ENCODE measurements at regions not wholly inside any gene's neighbourhood (a gene's known extent, or its start where the extent isn't known, plus 50 kb on each side); places are given as distances from the start of the nearest gene placed in this dataset.
"Not testable (repeated sequence)": the region's sequence is repeated elsewhere in the genome, so short reads cannot be mapped to it uniquely, and the experiment has no call there.

DNA sequence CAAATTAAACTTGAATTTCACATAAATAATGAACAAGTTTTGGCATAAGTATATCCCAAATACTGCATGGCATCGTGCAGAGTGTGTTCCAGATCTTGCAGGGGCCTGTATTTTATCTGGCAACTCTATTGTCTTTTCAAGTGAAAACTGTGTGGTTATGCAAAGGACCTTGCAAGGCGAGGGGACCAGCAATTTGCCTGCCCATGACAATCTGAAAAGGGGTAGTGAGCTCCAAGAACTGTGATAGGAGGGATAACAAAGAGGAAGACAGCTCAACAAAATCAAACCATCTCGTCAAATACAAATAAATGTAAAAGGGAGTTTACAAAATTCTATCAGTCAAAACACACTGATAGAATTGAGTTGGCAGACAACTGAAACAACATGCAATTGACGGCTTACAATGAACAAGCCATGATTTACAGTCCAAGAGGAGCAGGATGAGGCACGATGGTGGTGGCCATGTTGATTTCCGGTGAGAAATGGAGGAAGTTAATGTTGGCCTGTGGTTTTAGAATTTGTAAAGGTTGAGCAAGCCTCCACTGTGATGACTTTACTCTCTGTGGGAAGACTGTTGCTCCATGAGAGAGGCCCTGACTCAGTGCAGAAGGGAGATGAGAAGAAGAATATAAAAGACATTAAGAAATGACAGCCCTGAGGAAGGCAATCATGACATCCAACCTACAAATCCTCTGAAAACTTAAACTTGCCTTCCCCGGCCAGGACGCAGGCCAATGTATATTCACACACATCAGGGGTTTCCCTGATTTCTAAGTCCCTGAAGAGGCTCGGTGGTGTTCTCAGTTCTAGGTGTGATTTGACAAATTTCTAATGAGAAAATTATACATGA is 132.2 kb downstream of the ADSS2 start:
- peaks cover 11% of the 10 kb centered on the region for H3K4me1 ChIP-seq (ENCODE audit: insufficient read depth, low read length)
- no peak overlapping the region for H3K9ac ChIP-seq (ENCODE audit: low read depth, low read length)
- no peaks in the 10 kb centered on the region for H3K36me3 ChIP-seq (ENCODE audit: insufficient read depth, low read length)
- H3K9me3 ChIP-seq (ENCODE audit: control insufficient read depth, insufficient read depth, low read length) = peaks cover 6% of the 10 kb centered on the region; the same call in 1 of the 2 replicates

- H3K36me3 ChIP-seq (ENCODE audit: insufficient read depth, low read length) = no peaks in the 10 kb centered on the region
- H3K9ac ChIP-seq (ENCODE audit: low read depth, low read length) = no peak overlapping the region
- peaks cover 11% of the 10 kb centered on the region for H3K4me1 ChIP-seq (ENCODE audit: insufficient read depth, low read length)
- H3K9me3 ChIP-seq (ENCODE audit: control insufficient read depth, insufficient read depth, low read length) = peaks cover 6% of the 10 kb centered on the region; the same call in 1 of the 2 replicates
These were observed 129.5 kb downstream of the ADSS2 start for GRCh38 chr1:244322181-244322580.

DNA sequence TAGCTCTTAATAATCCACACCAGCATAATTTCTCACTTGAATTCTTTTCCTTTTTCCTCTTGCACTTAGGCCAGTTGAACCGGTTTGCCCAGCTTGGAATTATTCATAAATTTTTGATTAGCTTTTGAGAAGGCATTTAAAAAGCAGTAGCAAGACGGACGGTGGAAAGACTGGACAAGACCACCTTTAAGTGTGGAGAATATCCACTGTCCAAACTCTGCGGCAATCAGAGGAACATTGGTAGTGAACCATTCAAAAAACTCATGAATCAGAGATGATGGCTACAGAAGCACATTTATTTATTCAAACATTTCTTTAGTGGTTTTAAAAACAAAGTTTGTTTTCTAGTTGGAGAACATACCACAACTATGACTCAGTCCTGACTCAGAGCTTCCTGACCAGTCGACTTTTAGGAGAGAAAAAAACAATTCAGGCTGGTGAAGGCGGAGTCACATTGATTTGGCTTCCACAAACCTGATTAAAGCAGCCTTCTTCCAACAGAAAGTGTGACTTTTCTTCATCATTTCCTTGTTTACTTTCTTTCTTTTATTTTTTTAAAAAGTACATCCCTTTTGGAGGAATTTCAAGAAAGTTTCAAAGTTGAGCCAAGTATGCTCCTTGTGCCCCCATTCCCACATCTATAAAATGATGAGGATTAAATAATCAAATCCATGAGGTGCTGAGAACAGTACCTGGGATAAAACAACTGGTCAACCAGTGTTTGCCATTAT is 128.8 kb downstream of the ADSS2 start:
- no peaks in the 10 kb centered on the region for H3K36me3 ChIP-seq (ENCODE audit: insufficient read depth, low read length)
- H3K4me1 ChIP-seq (ENCODE audit: insufficient read depth, low read length) = peaks cover 11% of the 10 kb centered on the region
- no peak overlapping the region for H3K9ac ChIP-seq (ENCODE audit: low read depth, low read length)
- H3K9me3 ChIP-seq (ENCODE audit: control insufficient read depth, insufficient read depth, low read length) = peaks cover 12% of the 10 kb centered on the region

GRCh38 chr1:244324176-244324883 is 127.4 kb downstream of the ADSS2 start:
- H3K9ac ChIP-seq (ENCODE audit: low read depth, low read length) = no peak overlapping the region
- H3K9me3 ChIP-seq (ENCODE audit: control insufficient read depth, insufficient read depth, low read length) = peaks cover 19% of the 10 kb centered on the region
- no peaks in the 10 kb centered on the region for H3K36me3 ChIP-seq (ENCODE audit: insufficient read depth, low read length)
- peaks cover 11% of the 10 kb centered on the region for H3K4me1 ChIP-seq (ENCODE audit: insufficient read depth, low read length)

GRCh38 chr1:244325056-244325758 is 126.5 kb downstream of the ADSS2 start:
- Histone ChIP-seq H3K4me1 (ENCODE audit: insufficient read depth, low read length) (peaks cover 12% of the 10 kb centered on the region), H3K36me3 (ENCODE audit: insufficient read depth, low read length) (no peaks in the 10 kb centered on the region), H3K9ac (ENCODE audit: low read depth, low read length) (no peak overlapping the region), H3K9me3 (ENCODE audit: control insufficient read depth, insufficient read depth, low read length) (peaks cover 19% of the 10 kb centered on the region)

DNA sequence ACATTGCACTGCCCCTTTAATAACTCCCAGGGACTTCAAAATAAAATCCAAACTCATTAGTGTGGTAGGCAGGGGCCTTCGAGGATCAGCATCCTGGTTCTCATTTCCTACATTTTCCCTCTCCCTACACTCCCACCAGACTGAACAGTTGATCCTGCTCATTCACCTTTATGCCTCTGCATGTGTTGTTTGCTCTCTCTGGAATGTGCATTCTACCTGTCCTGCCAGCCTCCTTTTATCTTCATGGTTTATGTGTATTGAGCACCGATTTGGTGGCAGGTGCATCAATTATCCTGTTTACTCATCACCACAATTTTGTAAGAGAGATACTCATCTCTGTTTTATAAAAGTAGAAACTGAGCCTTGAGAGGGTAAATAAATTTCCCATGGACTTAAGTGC is 125.0 kb downstream of the ADSS2 start:
- Histone ChIP-seq H3K4me1 (ENCODE audit: insufficient read depth, low read length) (peaks cover 14% of the 10 kb centered on the region), H3K9me3 (ENCODE audit: control insufficient read depth, insufficient read depth, low read length) (peaks cover 16% of the 10 kb centered on the region), H3K36me3 (ENCODE audit: insufficient read depth, low read length) (no peaks in the 10 kb centered on the region), H3K9ac (ENCODE audit: low read depth, low read length) (no peak overlapping the region)

GRCh38 chr1:244327533-244327932 is 124.2 kb downstream of the ADSS2 start:
- Histone ChIP-seq H3K9ac (ENCODE audit: low read depth, low read length) (no peak overlapping the region), H3K4me1 (ENCODE audit: insufficient read depth, low read length) (peaks cover 12% of the 10 kb centered on the region), H3K36me3 (ENCODE audit: insufficient read depth, low read length) (no peaks in the 10 kb centered on the region), H3K9me3 (ENCODE audit: control insufficient read depth, insufficient read depth, low read length) (peaks cover 16% of the 10 kb centered on the region; the same call in 1 of the 2 replicates)

GRCh38 chr1:244328476-244328875 is 123.2 kb downstream of the ADSS2 start:
- H3K9ac ChIP-seq (ENCODE audit: low read depth, low read length) = no peak overlapping the region
- no peaks in the 10 kb centered on the region for H3K36me3 ChIP-seq (ENCODE audit: insufficient read depth, low read length)
- peaks cover 13% of the 10 kb centered on the region; the same call in 1 of the 2 replicates for H3K9me3 ChIP-seq (ENCODE audit: control insufficient read depth, insufficient read depth, low read length)
- H3K4me1 ChIP-seq (ENCODE audit: insufficient read depth, low read length) = peaks cover 5% of the 10 kb centered on the region

GRCh38 chr1:244329591-244330317 is 122.0 kb downstream of the ADSS2 start:
- Histone ChIP-seq H3K36me3 (ENCODE audit: insufficient read depth, low read length) (no peaks in the 10 kb centered on the region), H3K9me3 (ENCODE audit: control insufficient read depth, insufficient read depth, low read length) (peaks cover 13% of the 10 kb centered on the region; the same call in 1 of the 2 replicates), H3K4me1 (ENCODE audit: insufficient read depth, low read length) (peaks cover 4% of the 10 kb centered on the region; the same call in 1 of the 2 replicates), H3K9ac (ENCODE audit: low read depth, low read length) (no peak overlapping the region)

DNA sequence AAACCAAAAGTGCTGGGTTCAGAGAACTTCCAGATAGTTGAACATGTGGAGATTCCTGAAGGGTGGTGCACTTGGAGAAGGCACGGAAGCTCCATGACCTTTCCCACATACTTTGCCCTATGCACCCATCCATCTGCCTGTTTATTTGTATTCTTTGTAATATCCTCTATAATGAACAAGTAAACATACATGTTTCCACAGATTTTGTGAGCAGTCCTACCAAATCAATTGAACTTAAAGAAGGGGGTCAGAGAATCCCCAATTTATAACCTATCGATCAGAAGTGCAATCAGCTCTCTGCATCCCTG is 121.4 kb downstream of the ADSS2 start:
- Histone ChIP-seq H3K9ac (ENCODE audit: low read depth, low read length) (no peak overlapping the region), H3K9me3 (ENCODE audit: control insufficient read depth, insufficient read depth, low read length) (peaks cover 13% of the 10 kb centered on the region; the same call in 1 of the 2 replicates), H3K4me1 (ENCODE audit: insufficient read depth, low read length) (peaks cover 4% of the 10 kb centered on the region; the same call in 1 of the 2 replicates), H3K36me3 (ENCODE audit: insufficient read depth, low read length) (no peaks in the 10 kb centered on the region)

DNA sequence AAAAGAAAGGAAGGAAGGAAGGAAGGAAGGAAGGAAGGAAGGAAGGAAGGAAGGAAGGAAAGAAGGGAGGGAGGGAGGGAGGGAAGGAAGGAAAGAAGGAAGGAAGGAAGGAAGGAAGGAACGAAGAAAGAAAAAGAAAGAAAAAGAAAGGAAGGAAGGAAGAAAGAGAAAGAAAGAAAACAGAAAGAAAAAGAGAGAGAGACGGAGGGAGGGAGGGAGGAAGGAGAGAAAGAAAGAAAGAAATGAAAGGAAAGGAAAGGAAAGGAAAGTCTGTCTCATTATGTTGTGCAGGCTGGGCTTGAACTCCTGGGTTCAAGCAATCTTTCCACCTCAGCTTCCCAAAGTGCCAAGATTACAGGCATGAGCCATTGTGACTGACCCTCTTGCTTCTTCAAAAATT is 118.9 kb downstream of the ADSS2 start:
- peaks cover 11% of the 10 kb centered on the region; the same call in 1 of the 2 replicates for H3K4me1 ChIP-seq (ENCODE audit: insufficient read depth, low read length)
- not testable (repeated sequence) for H3K9ac ChIP-seq (ENCODE audit: low read depth, low read length); H3K9me3 ChIP-seq (ENCODE audit: control insufficient read depth, insufficient read depth, low read length); H3K36me3 ChIP-seq (ENCODE audit: insufficient read depth, low read length)

DNA sequence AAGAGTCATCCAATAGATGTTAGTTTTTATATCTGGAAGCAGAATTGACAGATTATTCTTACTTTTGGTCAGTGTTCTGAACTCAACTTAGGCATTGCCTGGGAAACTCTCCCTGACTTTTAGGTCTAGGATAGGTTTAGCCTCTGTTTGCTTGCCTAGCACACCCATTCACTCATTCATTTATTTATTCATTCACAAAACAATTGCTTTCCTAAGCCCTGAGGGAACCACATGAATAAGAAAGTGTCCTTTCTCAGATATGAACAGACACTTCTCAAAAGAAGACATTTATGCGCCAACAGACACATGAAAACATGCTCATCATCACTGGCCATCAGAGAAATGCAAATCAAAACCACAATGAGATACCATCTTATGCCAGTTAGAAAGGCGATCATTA is 117.4 kb downstream of the ADSS2 start:
- not testable (repeated sequence) for H3K9me3 ChIP-seq (ENCODE audit: control insufficient read depth, insufficient read depth, low read length); H3K36me3 ChIP-seq (ENCODE audit: insufficient read depth, low read length)
- H3K4me1 ChIP-seq (ENCODE audit: insufficient read depth, low read length) = peaks cover 11% of the 10 kb centered on the region

GRCh38 chr1:244334842-244335241 is 116.9 kb downstream of the ADSS2 start:
- H3K9me3 ChIP-seq (ENCODE audit: control insufficient read depth, insufficient read depth, low read length); H3K9ac ChIP-seq (ENCODE audit: low read depth, low read length); H3K36me3 ChIP-seq (ENCODE audit: insufficient read depth, low read length): not testable (repeated sequence)
- H3K4me1 ChIP-seq (ENCODE audit: insufficient read depth, low read length) = peaks cover 11% of the 10 kb centered on the region

More for the DNA sequence above, 117.4 kb downstream of the ADSS2 start:
- H3K9ac ChIP-seq (ENCODE audit: low read depth, low read length) = not testable (repeated sequence)
